Erythroblast (primary cell): ENCODE measurements at regions not wholly inside any gene's neighbourhood (a gene's known extent, or its start where the extent isn't known, plus 50 kb on each side); places are given as distances from the start of the nearest gene placed in this dataset.

Source experiments
- GATA1 ChIP-seq: IDR thresholded peaks from 2 replicates; pipeline ENCODE4 v1.6.1; 2011; ENCODE audit warnings: low read depth, mild to moderate bottlenecking, control low read depth, low read length, moderate library complexity
- POLR2A ChIP-seq: IDR thresholded peaks from 2 replicates; pipeline ENCODE4 v1.6.1; 2011; ENCODE audit warnings: mild to moderate bottlenecking, low read length

- TF ChIP-seq POLR2A: no peak
- no peak for TF ChIP-seq GATA1
Measured at GRCh38 chr2:208627110-208627884, 220.7 kb downstream of the PTH2R start.
